HG02870 (cell line): ENCODE measurements at regions not wholly inside any gene's neighbourhood (a gene's known extent, or its start where the extent isn't known, plus 50 kb on each side); places are given as distances from the start of the nearest gene placed in this dataset.
"Not testable (repeated sequence)": the region's sequence is repeated elsewhere in the genome, so short reads cannot be mapped to it uniquely, and the experiment has no call there.

Source experiments
- ATAC-seq: cut with Tn5 transposase; IDR thresholded peaks from one replicate; pipeline ENCODE4 v1.9.1; 2021; ENCODE audit warnings: mild to moderate bottlenecking, moderate library complexity; ENCODE audit not compliant: unreplicated experiment

- no peak for ATAC-seq
Measured at GRCh38 chr14:37711831-37712475, 116.5 kb downstream of the TTC6 start.

DNA sequence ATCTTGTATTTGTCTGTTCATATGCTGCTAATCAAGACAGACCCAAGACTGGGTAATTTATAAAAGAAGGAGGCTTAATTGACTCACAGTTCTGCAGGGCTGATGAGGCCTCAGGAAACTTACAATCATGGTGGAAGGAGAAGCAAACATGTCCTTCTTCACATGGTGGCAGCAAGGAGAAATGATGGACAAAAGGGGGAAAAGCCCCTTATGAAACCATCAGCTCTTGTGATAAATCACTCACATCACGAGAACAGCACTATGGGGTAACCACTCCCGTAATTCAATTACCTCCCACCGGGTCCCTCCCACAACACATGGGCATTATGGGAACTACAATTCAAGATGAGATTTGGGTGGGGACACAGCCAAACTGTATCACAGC lies 117.0 kb downstream of the TTC6 start:
- not testable (repeated sequence) for ATAC-seq

DNA sequence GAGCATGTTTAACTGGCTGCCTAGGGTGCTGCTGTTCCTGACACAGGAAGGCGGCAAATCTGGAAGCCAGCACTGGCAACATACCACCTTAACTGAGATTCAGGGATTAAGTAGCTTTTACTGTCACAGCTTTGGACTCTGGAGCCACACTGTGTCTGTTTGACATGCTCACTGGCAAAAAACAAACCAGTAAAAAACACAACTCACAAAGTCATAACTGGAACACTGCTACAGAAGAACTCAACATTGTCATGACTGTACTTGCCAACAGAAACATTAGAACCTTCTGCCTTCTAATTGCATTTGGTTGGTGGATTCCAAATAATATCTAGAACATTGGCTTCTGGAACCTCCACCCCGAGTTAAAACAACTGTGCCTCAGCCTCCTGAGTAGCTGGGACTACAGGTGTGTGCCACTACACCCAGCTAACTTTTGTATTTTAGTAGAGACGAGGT lies 117.6 kb downstream of the TTC6 start:
- ATAC-seq = no peak

- ATAC-seq = no peak
Measured at GRCh38 chr14:37720131-37720530, 124.7 kb downstream of the TTC6 start.

- ATAC-seq = no peak
Measured at GRCh38 chr14:37721976-37722659, 126.7 kb downstream of the TTC6 start.

- no peak for ATAC-seq
Measured at GRCh38 chr14:37723515-37723914, 128.1 kb downstream of the TTC6 start.

DNA sequence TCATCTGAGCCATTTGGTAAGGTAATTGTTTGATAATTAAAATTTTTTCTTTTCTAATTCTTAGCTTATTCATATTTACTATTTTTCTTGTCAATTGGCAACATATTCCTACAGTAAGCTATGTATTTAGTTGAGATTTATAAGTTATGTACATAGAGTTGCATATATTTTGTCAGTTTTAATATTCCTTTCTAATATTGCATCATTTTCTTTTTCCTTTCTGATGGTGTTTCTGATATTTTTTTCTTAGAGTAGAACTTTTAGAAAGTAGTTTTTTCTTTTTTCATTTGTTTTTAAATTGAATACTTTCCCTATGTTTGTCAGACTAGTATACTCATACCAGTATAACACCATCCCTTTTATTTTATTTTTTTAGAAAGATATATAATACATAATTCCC lies 131.3 kb downstream of the TTC6 start:
- no peak for ATAC-seq

GRCh38 chr14:37729218-37729617 lies 133.8 kb downstream of the TTC6 start:
- ATAC-seq = no peak

- no peak for ATAC-seq
Measured at GRCh38 chr14:37731094-37731493, 135.7 kb downstream of the TTC6 start.

- ATAC-seq = no peak
Measured at GRCh38 chr14:37745657-37746056, 150.2 kb downstream of the TTC6 start.

GRCh38 chr14:37746140-37746832 lies 150.9 kb downstream of the TTC6 start:
- ATAC-seq = no peak

GRCh38 chr14:37753459-37753858 lies 158.0 kb downstream of the TTC6 start:
- no peak for ATAC-seq

DNA sequence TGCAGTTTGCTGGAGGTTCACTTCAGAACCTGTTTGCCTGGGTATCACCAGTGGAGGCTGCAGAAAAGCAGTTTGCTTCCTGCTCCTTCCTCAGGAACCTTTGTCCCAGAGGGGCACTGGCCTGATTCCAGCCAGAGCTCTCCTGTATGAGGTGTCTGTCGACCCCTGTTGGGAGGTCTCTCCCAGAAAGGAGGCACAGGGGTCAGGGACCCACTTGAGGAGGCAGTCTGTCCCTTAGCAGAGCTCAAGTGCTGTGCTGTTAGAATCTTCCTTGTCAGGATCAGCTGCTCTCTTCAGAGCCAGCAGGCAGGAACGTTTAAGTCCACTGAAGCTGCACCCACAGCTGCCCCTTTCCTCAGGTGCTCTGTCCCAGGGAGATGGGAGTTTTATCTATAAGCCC lies 164.8 kb downstream of the TTC6 start:
- not testable (repeated sequence) for ATAC-seq

DNA sequence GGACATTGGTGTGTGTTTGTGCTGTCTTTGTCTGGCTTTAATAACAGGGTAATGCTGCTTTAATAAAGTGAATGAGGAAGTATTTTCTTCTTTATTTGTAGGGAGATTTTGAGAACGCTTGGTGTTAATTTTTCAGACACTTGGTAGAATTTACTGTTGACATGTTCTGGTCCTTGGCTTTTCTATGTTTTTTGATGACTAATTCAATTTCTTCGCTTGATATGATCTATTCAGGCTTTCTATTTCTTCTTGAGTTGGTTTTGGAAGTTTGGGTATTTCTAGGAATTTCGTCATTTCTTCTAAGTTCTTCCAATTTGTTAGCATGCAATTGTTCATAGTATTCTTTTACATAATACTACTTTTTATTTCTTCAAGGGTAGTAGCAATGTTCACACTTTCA lies 167.8 kb downstream of the TTC6 start:
- ATAC-seq = no peak

- ATAC-seq = not testable (repeated sequence)
Measured at GRCh38 chr14:37772283-37772682, 176.9 kb downstream of the TTC6 start.

- no peak for ATAC-seq
Measured at GRCh38 chr14:37776791-37777499, 181.5 kb downstream of the TTC6 start.

GRCh38 chr14:37778135-37778943 lies 182.9 kb downstream of the TTC6 start:
- ATAC-seq = no peak

DNA sequence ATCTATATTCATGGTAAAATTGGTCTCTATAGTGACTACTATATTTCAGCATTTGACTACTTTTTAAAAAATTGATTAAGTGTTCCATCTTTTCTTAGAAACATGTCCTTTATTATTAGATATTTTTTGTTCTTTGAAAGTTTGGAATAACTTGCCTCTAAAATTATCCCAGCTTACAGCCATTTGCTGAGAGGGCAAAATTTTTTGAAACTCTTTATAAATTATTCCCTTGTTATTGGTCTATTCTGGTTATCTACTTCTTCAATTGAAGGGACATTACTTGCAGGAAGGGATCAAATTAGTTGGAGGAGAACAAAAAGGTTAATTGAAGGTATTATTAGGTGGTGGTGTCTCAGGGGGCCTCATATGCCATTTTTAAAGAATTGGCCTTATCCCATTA lies 184.1 kb downstream of the TTC6 start:
- ATAC-seq = no peak

DNA sequence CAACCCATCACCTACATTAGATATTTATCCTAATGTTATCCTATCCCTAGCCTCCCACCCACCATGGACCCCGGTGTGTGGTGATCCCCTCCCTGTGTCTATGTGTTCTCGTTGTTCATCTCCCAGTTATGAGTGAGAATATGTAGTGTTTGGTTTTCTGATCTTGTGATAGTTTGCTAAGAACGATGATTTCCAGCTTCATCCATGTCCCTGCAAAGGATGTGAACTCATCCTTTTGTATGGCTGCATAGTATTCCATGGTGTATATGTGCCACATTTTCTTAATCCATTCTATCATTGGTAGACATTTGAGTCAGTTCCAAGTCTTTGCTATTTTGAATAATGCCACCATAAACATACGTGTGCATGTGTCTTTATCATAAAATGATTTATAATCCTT lies 185.3 kb downstream of the TTC6 start:
- not testable (repeated sequence) for ATAC-seq

DNA sequence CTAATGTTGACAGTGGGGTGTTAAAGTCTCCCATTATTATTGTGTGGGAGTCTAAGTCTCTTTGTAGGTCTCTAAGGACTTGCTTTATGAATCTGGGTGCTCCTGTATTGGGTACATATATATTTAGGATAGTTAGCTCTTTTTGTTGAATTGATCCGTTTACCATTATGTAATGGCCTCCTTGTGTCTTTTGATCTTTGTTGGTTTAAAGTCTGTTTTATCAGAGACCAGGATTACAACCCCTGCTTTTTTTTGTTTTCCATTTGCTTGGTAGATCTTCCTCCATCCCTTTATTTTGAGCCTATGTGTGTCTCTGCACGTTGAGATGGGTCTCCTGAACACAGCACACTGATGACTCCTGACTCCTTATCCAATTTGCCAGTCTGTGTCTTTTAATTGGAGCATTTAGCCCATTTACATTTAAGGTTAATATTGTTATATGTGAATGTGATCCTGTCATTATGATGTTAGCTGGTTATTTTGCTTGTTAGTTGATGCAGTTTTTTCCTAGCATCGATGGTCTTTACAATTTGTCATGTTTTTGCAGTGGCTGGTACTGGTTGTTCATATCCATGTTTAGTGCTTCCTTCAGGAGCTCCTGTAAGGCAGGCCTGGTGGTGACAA lies 188.9 kb downstream of the TTC6 start:
- not testable (repeated sequence) for ATAC-seq
